HG02759 (cell line): ENCODE measurements at regions not wholly inside any gene's neighbourhood (a gene's known extent, or its start where the extent isn't known, plus 50 kb on each side); places are given as distances from the start of the nearest gene placed in this dataset.

Experiments
- ATAC-seq: cut with Tn5 transposase; IDR thresholded peaks from one replicate; pipeline ENCODE4 v1.9.1; 2021; ENCODE audit warnings: mild to moderate bottlenecking, moderate library complexity; ENCODE audit not compliant: unreplicated experiment

GRCh38 chr11:123261345-123262106 is 66.5 kb upstream of the CLMP start:
- peak; percentile 78 for ATAC-seq

- ATAC-seq: no peak
Observed at GRCh38 chr11:123260511-123261211, 65.6 kb upstream of the CLMP start.

- ATAC-seq: no peak
Observed at GRCh38 chr11:123258877-123259276, 63.8 kb upstream of the CLMP start.

GRCh38 chr11:123257370-123257769 is 62.3 kb upstream of the CLMP start:
- ATAC-seq: no peak

- ATAC-seq: no peak
Observed at GRCh38 chr11:123255909-123256308, 60.9 kb upstream of the CLMP start.

- no peak for ATAC-seq
Observed at GRCh38 chr11:123254357-123254756, 59.3 kb upstream of the CLMP start.

- ATAC-seq: no peak
Observed at GRCh38 chr11:123253911-123254310, 58.9 kb upstream of the CLMP start.

GRCh38 chr11:123253223-123253622 is 58.2 kb upstream of the CLMP start:
- no peak for ATAC-seq

- ATAC-seq: no peak
Observed at GRCh38 chr11:123251657-123252344, 56.8 kb upstream of the CLMP start.

- no peak for ATAC-seq
Observed at GRCh38 chr11:123250892-123251656, 56.0 kb upstream of the CLMP start.

GRCh38 chr11:123249354-123249753 is 54.3 kb upstream of the CLMP start:
- ATAC-seq: no peak

- no peak for ATAC-seq
Observed at GRCh38 chr11:123247813-123248379, 52.8 kb upstream of the CLMP start.

- ATAC-seq: no peak
Observed at GRCh38 chr11:123247496-123247799, 52.4 kb upstream of the CLMP start.

- peak; percentile 66 for ATAC-seq
Observed at GRCh38 chr11:123246749-123247495, 51.9 kb upstream of the CLMP start.

- no peak for ATAC-seq
Observed at GRCh38 chr11:123245567-123245966, 50.5 kb upstream of the CLMP start.
